ENCODE measurements at regions not wholly inside any gene's neighbourhood (a gene's known extent, or its start where the extent isn't known, plus 50 kb on each side); places are given as distances from the start of the nearest gene placed in this dataset.

DNA sequence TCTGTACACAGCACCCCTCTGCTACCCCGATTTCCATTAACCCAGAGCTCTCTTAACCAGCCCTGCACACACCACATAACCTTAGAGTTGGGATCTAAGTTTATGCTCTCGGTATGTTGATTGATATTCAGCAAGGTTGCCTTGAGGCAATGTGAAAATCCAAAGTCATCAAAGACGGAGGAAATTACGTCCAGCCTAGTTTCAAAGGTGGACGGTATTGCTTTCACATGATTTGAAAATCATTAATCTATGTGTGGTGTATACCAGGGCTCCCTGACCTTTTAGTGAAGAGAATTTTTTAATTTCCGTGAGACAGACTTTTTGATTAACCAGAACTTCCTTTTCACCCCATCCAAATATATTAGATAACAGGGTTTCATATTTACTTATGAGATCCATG is 272.5 kb upstream of the LCORL start:
- TF ChIP-seq, protein P1, sequence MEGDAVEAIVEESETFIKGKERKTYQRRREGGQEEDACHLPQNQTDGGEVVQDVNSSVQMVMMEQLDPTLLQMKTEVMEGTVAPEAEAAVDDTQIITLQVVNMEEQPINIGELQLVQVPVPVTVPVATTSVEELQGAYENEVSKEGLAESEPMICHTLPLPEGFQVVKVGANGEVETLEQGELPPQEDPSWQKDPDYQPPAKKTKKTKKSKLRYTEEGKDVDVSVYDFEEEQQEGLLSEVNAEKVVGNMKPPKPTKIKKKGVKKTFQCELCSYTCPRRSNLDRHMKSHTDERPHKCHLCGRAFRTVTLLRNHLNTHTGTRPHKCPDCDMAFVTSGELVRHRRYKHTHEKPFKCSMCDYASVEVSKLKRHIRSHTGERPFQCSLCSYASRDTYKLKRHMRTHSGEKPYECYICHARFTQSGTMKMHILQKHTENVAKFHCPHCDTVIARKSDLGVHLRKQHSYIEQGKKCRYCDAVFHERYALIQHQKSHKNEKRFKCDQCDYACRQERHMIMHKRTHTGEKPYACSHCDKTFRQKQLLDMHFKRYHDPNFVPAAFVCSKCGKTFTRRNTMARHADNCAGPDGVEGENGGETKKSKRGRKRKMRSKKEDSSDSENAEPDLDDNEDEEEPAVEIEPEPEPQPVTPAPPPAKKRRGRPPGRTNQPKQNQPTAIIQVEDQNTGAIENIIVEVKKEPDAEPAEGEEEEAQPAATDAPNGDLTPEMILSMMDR (IDR thresholded peaks at IDR 0.05) = no peak
- TF ChIP-seq POLR2A (IDR thresholded peaks at IDR 0.05) = no peak
- TF ChIP-seq EP300 (IDR thresholded peaks at IDR 0.05) = no peak
